Type B pancreatic cell (in vitro differentiated cells): ENCODE measurements at regions not wholly inside any gene's neighbourhood (a gene's known extent, or its start where the extent isn't known, plus 50 kb on each side); places are given as distances from the start of the nearest gene placed in this dataset.

Experiments
- DNase-seq: peaks from one replicate; pipeline ENCODE4 v3.0.0; 2021; ENCODE audit warnings: mixed read lengths; ENCODE audit not compliant: unreplicated experiment; ENCODE audit errors: extremely low spot score
- H3K27ac Mint-ChIP-seq: 2 replicates; pipeline ENCODE4 v1.8.0; 2021; ENCODE audit warnings: mild to moderate bottlenecking, mixed read lengths
- H3K27me3 Mint-ChIP-seq: 2 replicates; pipeline ENCODE4 v1.8.0; 2021; ENCODE audit warnings: mixed read lengths
- H3K36me3 Mint-ChIP-seq: 2 replicates; pipeline ENCODE4 v1.8.0; 2021; ENCODE audit warnings: mixed read lengths
- H3K4me1 Mint-ChIP-seq: one replicate; pipeline ENCODE4 v1.8.0; 2021; ENCODE audit warnings: mixed read lengths; ENCODE audit not compliant: unreplicated experiment
- H3K4me3 Mint-ChIP-seq: 2 replicates; pipeline ENCODE4 v1.8.0; 2021; ENCODE audit warnings: mild to moderate bottlenecking, mixed read lengths
- H3K9me3 Mint-ChIP-seq: 2 replicates; pipeline ENCODE4 v1.8.0; 2021; ENCODE audit warnings: mixed read lengths
- TF ChIP-seq, protein P1 (sequence below): fragments of 200-600 bp; sonication (generic); conservative IDR thresholded peaks from 2 replicates; pipeline ENCODE4 v1.5.0; 2021; ENCODE audit warnings: antibody characterized with exemption, mild to moderate bottlenecking

- H3K36me3 Mint-ChIP-seq = no peaks in the 10 kb centered on the region
- H3K9me3 Mint-ChIP-seq = no peaks in the 10 kb centered on the region
- H3K4me1 Mint-ChIP-seq = no peaks in the 10 kb centered on the region
- DNase-seq = no peak
- no peak overlapping the region for H3K4me3 Mint-ChIP-seq
- TF ChIP-seq, protein P1, sequence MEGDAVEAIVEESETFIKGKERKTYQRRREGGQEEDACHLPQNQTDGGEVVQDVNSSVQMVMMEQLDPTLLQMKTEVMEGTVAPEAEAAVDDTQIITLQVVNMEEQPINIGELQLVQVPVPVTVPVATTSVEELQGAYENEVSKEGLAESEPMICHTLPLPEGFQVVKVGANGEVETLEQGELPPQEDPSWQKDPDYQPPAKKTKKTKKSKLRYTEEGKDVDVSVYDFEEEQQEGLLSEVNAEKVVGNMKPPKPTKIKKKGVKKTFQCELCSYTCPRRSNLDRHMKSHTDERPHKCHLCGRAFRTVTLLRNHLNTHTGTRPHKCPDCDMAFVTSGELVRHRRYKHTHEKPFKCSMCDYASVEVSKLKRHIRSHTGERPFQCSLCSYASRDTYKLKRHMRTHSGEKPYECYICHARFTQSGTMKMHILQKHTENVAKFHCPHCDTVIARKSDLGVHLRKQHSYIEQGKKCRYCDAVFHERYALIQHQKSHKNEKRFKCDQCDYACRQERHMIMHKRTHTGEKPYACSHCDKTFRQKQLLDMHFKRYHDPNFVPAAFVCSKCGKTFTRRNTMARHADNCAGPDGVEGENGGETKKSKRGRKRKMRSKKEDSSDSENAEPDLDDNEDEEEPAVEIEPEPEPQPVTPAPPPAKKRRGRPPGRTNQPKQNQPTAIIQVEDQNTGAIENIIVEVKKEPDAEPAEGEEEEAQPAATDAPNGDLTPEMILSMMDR = no peak
- H3K27me3 Mint-ChIP-seq = no peaks in the 10 kb centered on the region
- H3K27ac Mint-ChIP-seq = no peak overlapping the region
Measured at GRCh38 chr13:83953916-83954315, 71.6 kb upstream of the SLITRK1 start.

DNA sequence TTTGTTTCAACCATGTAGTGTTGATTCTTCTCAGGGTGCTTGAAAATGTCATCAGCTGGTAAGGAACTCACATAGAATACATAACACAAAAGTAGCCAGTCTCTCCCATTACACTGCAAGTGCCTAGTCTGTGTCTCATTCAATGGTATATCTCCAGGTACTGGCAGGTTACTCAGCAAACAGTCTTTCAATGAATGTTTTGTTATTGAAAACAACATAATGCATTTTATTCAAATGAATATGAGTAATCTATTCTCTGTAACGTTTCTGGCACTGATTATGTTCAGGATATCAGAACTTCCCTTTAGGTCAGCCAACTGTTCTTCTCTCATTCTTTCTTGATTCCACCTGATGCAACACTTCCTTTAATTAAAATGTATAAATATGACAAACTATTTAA is 68.0 kb upstream of the SLITRK1 start:
- Mint-ChIP-seq H3K27me3 (no peaks in the 10 kb centered on the region), H3K9me3 (no peaks in the 10 kb centered on the region), H3K36me3 (no peaks in the 10 kb centered on the region), H3K4me1 (no peaks in the 10 kb centered on the region), H3K4me3 (no peak overlapping the region), H3K27ac (no peak overlapping the region)
- no peak for DNase-seq
- TF ChIP-seq, protein P1 = no peak

DNA sequence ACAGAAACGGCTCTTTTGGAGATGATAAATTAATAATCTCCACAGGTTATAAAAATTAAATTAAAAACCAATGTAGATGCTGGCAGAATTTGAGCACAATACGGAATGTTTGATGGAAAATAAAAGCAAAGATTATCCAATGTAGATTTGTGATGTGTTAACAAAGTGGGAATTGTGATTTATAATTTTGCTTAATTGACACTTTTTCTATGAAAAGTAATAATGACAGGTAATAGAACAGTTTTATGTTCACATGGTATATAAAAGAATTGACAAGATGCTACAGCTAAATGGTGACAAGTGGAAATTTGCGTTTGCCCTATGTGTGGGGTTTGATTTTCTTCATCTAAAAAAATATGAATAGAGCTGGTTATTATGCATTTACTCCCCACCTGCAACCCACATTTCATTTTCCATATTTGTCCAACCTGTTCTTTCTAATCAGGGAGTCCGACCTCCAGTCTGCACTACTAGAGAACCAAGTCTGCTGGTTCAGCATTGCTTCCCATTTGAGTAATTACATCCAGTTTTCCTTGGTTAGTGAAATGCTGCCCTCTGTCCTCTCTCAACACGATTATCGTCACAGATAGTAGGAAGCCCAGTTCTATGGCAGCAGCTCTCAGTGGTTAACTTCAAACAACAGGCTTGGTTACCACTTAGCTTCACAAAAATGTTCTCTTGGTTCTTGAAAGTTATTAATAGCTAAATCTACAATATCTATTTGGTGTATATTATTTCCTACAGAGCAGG is 61.4 kb upstream of the SLITRK1 start:
- Mint-ChIP-seq H3K4me3 (no peak overlapping the region), H3K27ac (no peak overlapping the region), H3K4me1 (no peaks in the 10 kb centered on the region), H3K36me3 (peaks cover 4% of the 10 kb centered on the region), H3K27me3 (no peaks in the 10 kb centered on the region), H3K9me3 (no peaks in the 10 kb centered on the region)
- no peak for DNase-seq
- TF ChIP-seq, protein P1 = no peak

- Mint-ChIP-seq H3K36me3 (peaks cover 4% of the 10 kb centered on the region), H3K4me1 (no peaks in the 10 kb centered on the region), H3K4me3 (no peak overlapping the region), H3K9me3 (no peaks in the 10 kb centered on the region), H3K27ac (peak overlapping the region; percentile 94), H3K27me3 (no peaks in the 10 kb centered on the region)
- DNase-seq = no peak
- TF ChIP-seq, protein P1 = no peak
Measured at GRCh38 chr13:83941701-83942335, 59.5 kb upstream of the SLITRK1 start.

DNA sequence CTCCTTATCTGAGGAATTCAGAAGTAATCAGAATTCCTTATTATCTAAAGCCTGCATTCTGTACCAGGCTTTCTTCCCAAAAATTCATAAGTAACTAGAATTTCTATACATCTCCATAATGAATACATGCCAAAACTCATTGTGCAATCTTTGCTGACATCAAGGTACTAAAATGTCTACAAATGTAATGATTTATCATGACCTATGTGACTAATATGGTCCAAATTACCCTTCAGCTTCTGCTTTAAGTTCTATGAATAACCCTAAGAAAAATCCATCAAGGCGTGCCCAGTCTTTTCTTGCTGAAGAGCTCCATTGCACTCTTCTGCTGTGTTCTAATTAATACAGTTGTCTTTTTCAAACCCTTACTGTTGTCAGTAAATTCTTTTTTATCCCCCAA is 58.5 kb upstream of the SLITRK1 start:
- no peak overlapping the region for H3K4me3 Mint-ChIP-seq
- TF ChIP-seq, protein P1 = no peak
- no peaks in the 10 kb centered on the region for H3K27me3 Mint-ChIP-seq
- H3K27ac Mint-ChIP-seq = peak overlapping the region; percentile 94
- H3K4me1 Mint-ChIP-seq = no peaks in the 10 kb centered on the region
- peaks cover 4% of the 10 kb centered on the region for H3K36me3 Mint-ChIP-seq
- no peaks in the 10 kb centered on the region for H3K9me3 Mint-ChIP-seq
- DNase-seq = no peak
